Neural progenitor cell (in vitro differentiated cells): ENCODE measurements at regions not wholly inside any gene's neighbourhood (a gene's known extent, or its start where the extent isn't known, plus 50 kb on each side); places are given as distances from the start of the nearest gene placed in this dataset.

Source experiments
- DNase-seq: peaks from one replicate; pipeline ENCODE4 v3.0.0-alpha.2; 2016; ENCODE audit warnings: low spot score
- H2AFZ ChIP-seq: fragments of 200-600 bp; sonication (generic); replicated peaks from 2 replicates; pipeline ENCODE4 v1.6.1; 2016; ENCODE audit warnings: antibody characterized with exemption
- H3F3A ChIP-seq: fragments of 200-600 bp; sonication (generic); 2 replicates; pipeline ENCODE4 v1.6.1; 2016; ENCODE audit warnings: antibody characterized with exemption, low read depth
- H3K27ac ChIP-seq: fragments of 200-600 bp; sonication (generic); 2 replicates; pipeline ENCODE4 v1.5.1; 2016; ENCODE audit warnings: mild to moderate bottlenecking
- H3K27me3 ChIP-seq: fragments of 200-600 bp; sonication (generic); 2 replicates; pipeline ENCODE4 v1.6.1; 2016; ENCODE audit warnings: mild to moderate bottlenecking, moderate library complexity
- H3K36me3 ChIP-seq: fragments of 200-600 bp; sonication (generic); 2 replicates; pipeline ENCODE4 v1.5.1; 2016
- H3K4me1 ChIP-seq: fragments of 200-600 bp; sonication (generic); 2 replicates; pipeline ENCODE4 v1.6.1; 2016; ENCODE audit warnings: mixed run types
- H3K4me2 ChIP-seq: fragments of 200-600 bp; sonication (generic); 2 replicates; pipeline ENCODE4 v1.6.1; 2016
- H3K4me3 ChIP-seq: fragments of 200-600 bp; sonication (generic); 2 replicates; pipeline ENCODE4 v1.5.1; 2016
- H3K79me2 ChIP-seq: fragments of 200-600 bp; sonication (generic); 2 replicates; pipeline ENCODE4 v1.6.1; 2016; ENCODE audit warnings: low read depth
- H3K9ac ChIP-seq: fragments of 200-600 bp; sonication (generic); 2 replicates; pipeline ENCODE4 v1.6.1; 2016
- H3K9me3 ChIP-seq: fragments of 200-600 bp; sonication (generic); 2 replicates; pipeline ENCODE4 v1.5.1; 2016; ENCODE audit warnings: low read depth
- H4K20me1 ChIP-seq: fragments of 200-600 bp; sonication (generic); 2 replicates; pipeline ENCODE4 v1.6.1; 2016; ENCODE audit warnings: low read depth
- H3K27ac Mint-ChIP-seq: 3 replicates; pipeline ENCODE4 v1.8.0; 2021; ENCODE audit warnings: mixed read lengths
- H3K27me3 Mint-ChIP-seq: 2 replicates; pipeline ENCODE4 v1.8.0; 2022; ENCODE audit warnings: low read depth, mild to moderate bottlenecking, inconsistent platforms, moderate library complexity, mixed read lengths; ENCODE audit not compliant: insufficient read depth
- H3K36me3 Mint-ChIP-seq: 3 replicates; pipeline ENCODE4 v1.8.0; 2021; ENCODE audit warnings: mixed read lengths
- H3K4me1 Mint-ChIP-seq: 3 replicates; pipeline ENCODE4 v1.8.0; 2021; ENCODE audit warnings: mixed read lengths
- H3K4me3 Mint-ChIP-seq: 3 replicates; pipeline ENCODE4 v1.8.0; 2021; ENCODE audit warnings: mild to moderate bottlenecking, moderate library complexity, mixed read lengths
- H3K9me3 Mint-ChIP-seq: 3 replicates; pipeline ENCODE4 v1.8.0; 2020; ENCODE audit warnings: mixed read lengths
- EZH2 ChIP-seq: fragments of 200-600 bp; sonication (generic); IDR thresholded peaks from 2 replicates; pipeline ENCODE4 v1.6.1; 2017; ENCODE audit warnings: antibody characterized with exemption, mild to moderate bottlenecking, moderate library complexity
- EZH2phosphoT487 ChIP-seq: fragments of 200-600 bp; sonication (generic); IDR thresholded peaks from 2 replicates; pipeline ENCODE4 v1.6.1; 2017; ENCODE audit warnings: antibody characterized with exemption
- TF ChIP-seq, protein P1 (sequence below): fragments of 200-600 bp; sonication (generic); IDR thresholded peaks from 2 replicates; pipeline ENCODE4 v1.5.1; 2017; ENCODE audit warnings: antibody characterized with exemption, mild to moderate bottlenecking

DNA sequence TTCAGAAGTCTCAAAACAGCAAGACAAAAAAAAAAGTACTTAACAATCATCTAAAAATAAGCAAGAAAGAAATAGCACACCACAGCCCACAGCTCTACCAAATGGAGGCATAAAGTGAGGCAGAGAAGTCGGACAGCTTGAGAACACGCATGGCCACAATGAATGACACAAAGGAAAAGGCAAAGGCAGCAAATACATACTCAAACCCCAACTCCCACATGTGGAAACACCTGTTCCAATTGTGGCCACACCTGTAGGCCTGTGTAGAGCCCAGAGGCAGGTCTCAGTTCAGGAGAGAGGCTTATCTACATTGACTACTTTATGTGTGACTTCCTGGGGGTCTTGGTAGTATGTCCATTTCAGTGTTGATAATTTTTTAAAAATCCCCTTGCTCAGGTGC is 543.5 kb downstream of the LMO4 start:
- no peaks in the 10 kb centered on the region for H3K27me3 ChIP-seq
- Mint-ChIP-seq H3K9me3 (no peaks in the 10 kb centered on the region), H3K27me3 (no peaks in the 10 kb centered on the region), H3K4me3 (no peak overlapping the region), H3K4me1 (peaks cover 7% of the 10 kb centered on the region), H3K36me3 (no peaks in the 10 kb centered on the region), H3K27ac (no peak overlapping the region)
- no peak overlapping the region for H3K9ac ChIP-seq
- no peaks in the 10 kb centered on the region for H3F3A ChIP-seq
- H3K79me2 ChIP-seq: no peaks in the 10 kb centered on the region
- no peaks in the 10 kb centered on the region for H4K20me1 ChIP-seq
- DNase-seq: no peak
- TF ChIP-seq EZH2phosphoT487 (no peak), EZH2 (no peak)
- TF ChIP-seq, protein P1, sequence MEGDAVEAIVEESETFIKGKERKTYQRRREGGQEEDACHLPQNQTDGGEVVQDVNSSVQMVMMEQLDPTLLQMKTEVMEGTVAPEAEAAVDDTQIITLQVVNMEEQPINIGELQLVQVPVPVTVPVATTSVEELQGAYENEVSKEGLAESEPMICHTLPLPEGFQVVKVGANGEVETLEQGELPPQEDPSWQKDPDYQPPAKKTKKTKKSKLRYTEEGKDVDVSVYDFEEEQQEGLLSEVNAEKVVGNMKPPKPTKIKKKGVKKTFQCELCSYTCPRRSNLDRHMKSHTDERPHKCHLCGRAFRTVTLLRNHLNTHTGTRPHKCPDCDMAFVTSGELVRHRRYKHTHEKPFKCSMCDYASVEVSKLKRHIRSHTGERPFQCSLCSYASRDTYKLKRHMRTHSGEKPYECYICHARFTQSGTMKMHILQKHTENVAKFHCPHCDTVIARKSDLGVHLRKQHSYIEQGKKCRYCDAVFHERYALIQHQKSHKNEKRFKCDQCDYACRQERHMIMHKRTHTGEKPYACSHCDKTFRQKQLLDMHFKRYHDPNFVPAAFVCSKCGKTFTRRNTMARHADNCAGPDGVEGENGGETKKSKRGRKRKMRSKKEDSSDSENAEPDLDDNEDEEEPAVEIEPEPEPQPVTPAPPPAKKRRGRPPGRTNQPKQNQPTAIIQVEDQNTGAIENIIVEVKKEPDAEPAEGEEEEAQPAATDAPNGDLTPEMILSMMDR: no peak
- no peaks in the 10 kb centered on the region for H3K36me3 ChIP-seq
- no peak overlapping the region for H3K4me3 ChIP-seq
- no peaks in the 10 kb centered on the region for H3K9me3 ChIP-seq
- no peak overlapping the region for H2AFZ ChIP-seq
- H3K4me1 ChIP-seq: no peaks in the 10 kb centered on the region
- H3K27ac ChIP-seq: no peak overlapping the region
- H3K4me2 ChIP-seq: no peak overlapping the region

DNA sequence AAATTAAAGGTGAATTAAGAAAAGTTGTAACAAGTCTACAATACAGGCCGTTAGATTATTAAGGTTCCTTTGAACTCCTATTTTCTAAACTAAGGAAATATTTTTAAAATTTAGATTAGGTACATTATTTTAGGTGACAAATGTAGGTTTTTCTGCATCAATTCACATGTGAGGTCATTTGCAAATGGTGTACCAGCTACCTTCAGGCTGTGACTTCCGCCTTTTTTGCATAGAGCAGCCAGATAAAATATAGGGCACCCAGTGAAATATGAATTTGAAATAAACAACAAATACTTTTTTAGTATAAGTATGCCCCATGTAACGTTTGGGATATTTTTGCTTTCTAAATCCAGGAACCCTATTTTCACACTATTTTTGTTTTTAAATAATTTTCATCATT is 544.0 kb downstream of the LMO4 start:
- H3K4me3 Mint-ChIP-seq: no peak overlapping the region
- peaks cover 7% of the 10 kb centered on the region for H3K4me1 Mint-ChIP-seq
- H3K79me2 ChIP-seq: no peaks in the 10 kb centered on the region
- no peaks in the 10 kb centered on the region for H3K27me3 Mint-ChIP-seq
- no peaks in the 10 kb centered on the region for H3F3A ChIP-seq
- TF ChIP-seq EZH2phosphoT487: no peak
- TF ChIP-seq EZH2: no peak
- TF ChIP-seq, protein P1: no peak
- H3K4me2 ChIP-seq: no peak overlapping the region
- H3K27ac Mint-ChIP-seq: no peak overlapping the region
- no peaks in the 10 kb centered on the region for H4K20me1 ChIP-seq
- no peak for DNase-seq
- H2AFZ ChIP-seq: no peak overlapping the region
- no peaks in the 10 kb centered on the region for H3K36me3 ChIP-seq
- no peak overlapping the region for H3K9ac ChIP-seq
- no peaks in the 10 kb centered on the region for H3K4me1 ChIP-seq
- no peaks in the 10 kb centered on the region for H3K9me3 Mint-ChIP-seq
- H3K27me3 ChIP-seq: no peaks in the 10 kb centered on the region
- no peak overlapping the region for H3K27ac ChIP-seq
- no peaks in the 10 kb centered on the region for H3K36me3 Mint-ChIP-seq
- no peak overlapping the region for H3K4me3 ChIP-seq
- no peaks in the 10 kb centered on the region for H3K9me3 ChIP-seq

DNA sequence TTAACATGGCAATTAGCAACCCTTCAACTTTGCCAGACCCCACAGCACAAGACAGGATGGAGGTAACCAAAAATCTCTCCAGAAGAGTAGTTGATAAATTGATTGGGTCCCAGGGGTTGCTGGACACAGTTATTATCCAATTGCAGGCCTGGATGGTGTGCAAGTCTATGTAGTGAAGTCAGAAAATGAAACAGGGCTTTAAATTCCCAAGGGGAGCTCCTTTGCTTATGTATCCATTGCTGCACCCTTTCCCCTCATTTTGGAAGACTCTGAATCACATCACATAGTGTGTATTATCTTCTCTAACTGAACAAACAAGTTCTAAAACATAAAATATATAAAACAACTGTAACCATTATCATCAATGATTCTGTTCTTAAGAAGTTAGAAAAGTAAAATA is 550.2 kb downstream of the LMO4 start:
- TF ChIP-seq EZH2phosphoT487: no peak
- TF ChIP-seq, protein P1: no peak
- no peak for TF ChIP-seq EZH2
- Mint-ChIP-seq H3K4me1 (no peaks in the 10 kb centered on the region), H3K27ac (no peak overlapping the region), H3K9me3 (no peaks in the 10 kb centered on the region), H3K27me3 (peaks cover 3% of the 10 kb centered on the region), H3K4me3 (no peak overlapping the region), H3K36me3 (no peaks in the 10 kb centered on the region)
- no peaks in the 10 kb centered on the region for H3K36me3 ChIP-seq
- H3K79me2 ChIP-seq: no peaks in the 10 kb centered on the region
- H3K9me3 ChIP-seq: no peaks in the 10 kb centered on the region
- DNase-seq: no peak
- H3K27me3 ChIP-seq: no peaks in the 10 kb centered on the region
- no peaks in the 10 kb centered on the region for H3K4me1 ChIP-seq
- no peak overlapping the region for H3K4me3 ChIP-seq
- no peak overlapping the region for H3K4me2 ChIP-seq
- no peak overlapping the region for H2AFZ ChIP-seq
- H4K20me1 ChIP-seq: no peaks in the 10 kb centered on the region
- H3K27ac ChIP-seq: no peak overlapping the region
- no peak overlapping the region for H3K9ac ChIP-seq
- H3F3A ChIP-seq: no peaks in the 10 kb centered on the region
